AG10803 (cell line): ENCODE measurements at regions not wholly inside any gene's neighbourhood (a gene's known extent, or its start where the extent isn't known, plus 50 kb on each side); places are given as distances from the start of the nearest gene placed in this dataset.

ENCODE experiments used
- DNase-seq: peaks from one replicate; pipeline ENCODE4 v3.0.0; 2010; ENCODE audit warnings: low read depth
- H3K4me3 ChIP-seq: 2 replicates; pipeline ENCODE4 v1.5.1; 2011; ENCODE audit warnings: mild to moderate bottlenecking, low read length, control low read depth
- TF ChIP-seq, protein P1 (sequence below): conservative IDR thresholded peaks from 2 replicates; pipeline ENCODE4 v1.5.1; 2011; ENCODE audit warnings: mild to moderate bottlenecking, low read length, control low read depth, inconsistent platforms

GRCh38 chr16:64132190-64132589, 989.7 kb downstream of the CDH11 start:
- DNase-seq: no peak
- TF ChIP-seq, protein P1, sequence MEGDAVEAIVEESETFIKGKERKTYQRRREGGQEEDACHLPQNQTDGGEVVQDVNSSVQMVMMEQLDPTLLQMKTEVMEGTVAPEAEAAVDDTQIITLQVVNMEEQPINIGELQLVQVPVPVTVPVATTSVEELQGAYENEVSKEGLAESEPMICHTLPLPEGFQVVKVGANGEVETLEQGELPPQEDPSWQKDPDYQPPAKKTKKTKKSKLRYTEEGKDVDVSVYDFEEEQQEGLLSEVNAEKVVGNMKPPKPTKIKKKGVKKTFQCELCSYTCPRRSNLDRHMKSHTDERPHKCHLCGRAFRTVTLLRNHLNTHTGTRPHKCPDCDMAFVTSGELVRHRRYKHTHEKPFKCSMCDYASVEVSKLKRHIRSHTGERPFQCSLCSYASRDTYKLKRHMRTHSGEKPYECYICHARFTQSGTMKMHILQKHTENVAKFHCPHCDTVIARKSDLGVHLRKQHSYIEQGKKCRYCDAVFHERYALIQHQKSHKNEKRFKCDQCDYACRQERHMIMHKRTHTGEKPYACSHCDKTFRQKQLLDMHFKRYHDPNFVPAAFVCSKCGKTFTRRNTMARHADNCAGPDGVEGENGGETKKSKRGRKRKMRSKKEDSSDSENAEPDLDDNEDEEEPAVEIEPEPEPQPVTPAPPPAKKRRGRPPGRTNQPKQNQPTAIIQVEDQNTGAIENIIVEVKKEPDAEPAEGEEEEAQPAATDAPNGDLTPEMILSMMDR: no peak
- H3K4me3 ChIP-seq: no peak overlapping the region

DNA sequence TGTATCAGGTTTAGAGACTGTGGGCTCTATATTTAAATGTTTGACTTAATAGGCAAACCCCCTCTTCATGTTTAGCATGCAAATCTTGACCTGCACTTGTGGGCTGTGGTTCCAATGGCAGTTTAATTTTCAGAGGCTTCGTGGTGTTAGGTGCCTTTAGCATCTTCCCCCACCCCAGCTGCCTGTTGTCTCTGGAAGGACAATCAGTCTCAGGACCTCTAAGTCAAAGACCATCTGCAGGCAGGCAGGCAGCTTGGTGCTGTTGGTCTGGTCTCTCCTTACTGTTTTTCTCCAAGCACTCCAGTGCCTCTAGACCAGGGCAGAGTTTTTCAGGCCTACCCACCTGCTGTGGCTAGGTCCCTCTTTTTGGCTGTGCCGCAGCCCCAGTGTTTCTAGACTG, 990.4 kb downstream of the CDH11 start:
- TF ChIP-seq, protein P1: no peak
- DNase-seq: no peak
- no peak overlapping the region for H3K4me3 ChIP-seq

GRCh38 chr16:64130140-64130539, 991.7 kb downstream of the CDH11 start:
- no peak for DNase-seq
- H3K4me3 ChIP-seq: no peak overlapping the region
- TF ChIP-seq, protein P1: no peak

DNA sequence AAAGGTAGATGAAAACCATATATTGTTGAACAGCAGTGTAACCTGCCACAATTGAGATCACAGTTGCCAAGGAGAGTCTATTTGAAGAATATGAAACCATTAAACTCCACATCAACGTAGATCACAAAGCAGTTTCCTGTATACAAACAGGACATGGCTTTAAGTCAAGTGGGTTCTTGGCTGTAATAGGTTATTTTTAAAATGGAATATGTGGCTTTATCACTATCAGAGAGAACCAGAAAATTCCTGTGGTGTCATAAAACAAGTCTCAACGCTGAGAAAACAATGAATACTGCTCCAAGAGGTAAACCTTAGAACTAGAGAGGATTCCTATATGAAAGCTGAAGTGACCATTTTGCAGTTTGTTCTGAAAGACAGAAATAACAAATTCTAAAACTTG, 999.7 kb downstream of the CDH11 start:
- TF ChIP-seq, protein P1: no peak
- DNase-seq: no peak
- H3K4me3 ChIP-seq: no peak overlapping the region

GRCh38 chr16:64121473-64121872, 1000.4 kb downstream of the CDH11 start:
- no peak overlapping the region for H3K4me3 ChIP-seq
- TF ChIP-seq, protein P1: no peak
- DNase-seq: peak; percentile 54

GRCh38 chr16:64116151-64116550, 1005.7 kb downstream of the CDH11 start:
- TF ChIP-seq, protein P1: no peak
- no peak for DNase-seq
- no peak overlapping the region for H3K4me3 ChIP-seq

GRCh38 chr16:64109241-64109640, 1012.6 kb downstream of the CDH11 start:
- DNase-seq: peak; percentile 33
- TF ChIP-seq, protein P1: no peak
- H3K4me3 ChIP-seq: no peak overlapping the region
